NCI-H2107 (cell line): ENCODE measurements at regions not wholly inside any gene's neighbourhood (a gene's known extent, or its start where the extent isn't known, plus 50 kb on each side); places are given as distances from the start of the nearest gene placed in this dataset.

ENCODE experiments used
- DNase-seq: peaks from one replicate; lab custom pipeline; 2025; lab: John Stamatoyannopoulos, UW

DNA sequence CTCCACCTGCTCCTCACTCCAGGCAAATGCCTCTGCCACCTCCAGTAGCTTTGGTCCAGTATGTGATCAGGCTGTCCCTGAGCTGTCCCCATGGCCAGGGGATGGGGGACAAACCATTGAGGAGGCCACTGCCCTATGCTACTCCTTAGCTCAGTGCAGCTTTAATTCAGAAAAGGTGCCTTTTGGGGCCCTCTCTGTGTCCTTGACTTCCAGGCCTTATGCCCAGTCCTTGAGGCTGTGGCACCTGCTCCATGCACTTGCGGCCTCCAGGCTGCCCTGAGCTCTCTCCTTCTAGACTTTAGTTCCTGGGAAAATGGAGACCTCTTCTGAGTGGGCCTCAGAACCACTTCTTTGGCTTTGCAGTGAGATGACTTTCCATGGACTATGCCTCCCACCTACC, 650.8 kb upstream of the CELF2 start:
- no peak for DNase-seq

DNA sequence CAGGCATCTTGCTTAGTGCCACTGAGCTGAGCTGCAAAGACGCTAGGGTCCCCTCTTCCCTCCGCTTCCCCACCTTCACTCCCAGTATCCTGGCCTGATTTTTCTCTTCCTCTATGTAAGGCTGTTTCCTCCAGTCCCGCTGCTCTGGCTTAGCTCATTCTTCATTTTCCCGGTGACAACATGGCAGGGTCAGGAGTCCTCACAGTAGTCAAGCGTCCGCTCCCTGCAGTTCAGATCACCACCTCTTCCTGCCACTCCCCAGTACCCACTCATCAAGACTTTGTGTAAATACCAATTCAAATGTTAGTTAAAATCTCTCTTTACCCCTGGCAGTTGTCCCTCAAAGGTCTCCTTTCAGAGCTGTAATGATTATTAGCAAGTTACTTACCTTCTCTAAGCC, 650.4 kb upstream of the CELF2 start:
- no peak for DNase-seq

DNA sequence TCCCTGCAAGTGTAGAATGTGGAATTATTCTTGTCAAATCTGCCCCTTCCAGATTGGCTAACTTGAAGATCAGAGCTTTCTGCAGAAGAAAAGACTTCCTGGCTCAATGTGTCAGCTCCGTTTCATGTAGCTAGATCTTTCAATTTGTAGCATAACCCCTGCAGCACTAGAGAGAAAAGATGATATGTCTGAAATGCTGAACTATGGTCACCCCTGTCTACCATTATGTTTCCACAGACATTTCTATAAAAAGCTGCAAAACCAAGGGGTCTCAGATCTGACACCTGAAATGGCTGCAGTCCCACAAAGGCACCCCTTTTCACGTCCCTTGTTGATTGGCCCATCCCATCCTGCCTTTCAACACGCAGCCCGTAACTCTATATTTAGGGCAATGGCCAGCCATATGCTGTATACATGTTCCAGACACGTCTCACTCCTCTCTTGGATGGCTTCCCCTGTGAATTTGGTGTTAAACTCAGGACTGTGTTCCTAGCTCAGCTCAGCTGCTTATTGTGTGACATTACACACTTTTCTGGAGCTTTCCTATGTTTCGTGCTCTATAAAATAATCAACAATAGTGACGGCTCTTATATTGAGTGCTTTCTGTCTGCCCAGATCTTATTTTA, 648.6 kb upstream of the CELF2 start:
- DNase-seq: no peak

DNA sequence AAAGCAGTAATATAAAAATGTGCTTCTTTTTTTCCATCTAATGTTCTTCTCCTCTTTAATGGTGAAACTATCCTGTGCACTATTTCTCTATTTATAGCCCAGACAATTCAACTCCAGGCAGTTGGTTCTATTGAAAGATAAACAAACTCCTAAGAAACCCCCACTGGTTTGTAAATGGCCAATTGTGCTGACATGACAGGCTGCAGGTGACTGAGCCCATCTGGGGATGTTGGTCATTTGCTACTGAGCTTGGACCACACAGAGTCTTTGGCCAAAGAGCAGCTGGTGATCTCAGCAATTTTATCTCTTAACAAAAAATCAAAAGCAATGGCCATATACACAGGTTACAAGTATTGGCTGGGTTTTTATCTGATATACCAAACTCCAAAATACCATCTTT, 631.8 kb upstream of the CELF2 start:
- DNase-seq: no peak

DNA sequence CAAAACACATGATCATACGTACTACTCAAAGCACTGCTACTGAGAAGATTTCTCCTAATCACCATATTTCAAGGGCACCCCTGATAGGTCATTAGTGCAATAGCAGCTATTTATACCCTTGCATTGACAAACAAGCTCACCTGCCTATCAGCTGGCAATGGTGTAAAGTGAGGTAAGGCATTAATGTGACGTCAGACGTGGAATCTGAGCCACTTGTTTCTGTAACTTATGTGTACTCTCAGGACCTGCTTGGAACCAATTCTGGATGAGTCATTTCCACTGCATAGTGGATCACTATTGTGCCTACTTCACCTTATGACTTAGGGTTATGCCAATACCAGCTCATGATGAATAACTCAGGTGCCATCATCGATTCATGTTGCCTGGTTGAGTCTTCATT, 628.5 kb upstream of the CELF2 start:
- DNase-seq: no peak

DNA sequence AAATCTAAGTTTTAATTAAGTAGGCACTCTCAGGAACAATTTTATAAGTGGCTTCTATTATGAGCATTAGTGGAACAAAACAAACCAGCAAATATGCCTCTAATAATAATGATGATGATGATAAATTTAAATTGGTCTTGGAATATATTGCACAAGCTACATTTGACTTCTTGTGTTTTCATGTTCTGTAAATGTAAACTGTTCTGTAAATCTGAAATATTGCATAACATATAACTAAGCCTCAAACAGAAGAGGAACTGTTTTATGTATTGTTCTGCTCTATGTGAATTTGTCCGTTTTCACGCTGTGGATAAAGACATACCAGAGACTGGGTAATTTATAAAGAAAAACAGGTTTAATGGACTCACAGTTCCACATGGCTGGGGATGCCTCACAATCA, 625.2 kb upstream of the CELF2 start:
- no peak for DNase-seq

DNA sequence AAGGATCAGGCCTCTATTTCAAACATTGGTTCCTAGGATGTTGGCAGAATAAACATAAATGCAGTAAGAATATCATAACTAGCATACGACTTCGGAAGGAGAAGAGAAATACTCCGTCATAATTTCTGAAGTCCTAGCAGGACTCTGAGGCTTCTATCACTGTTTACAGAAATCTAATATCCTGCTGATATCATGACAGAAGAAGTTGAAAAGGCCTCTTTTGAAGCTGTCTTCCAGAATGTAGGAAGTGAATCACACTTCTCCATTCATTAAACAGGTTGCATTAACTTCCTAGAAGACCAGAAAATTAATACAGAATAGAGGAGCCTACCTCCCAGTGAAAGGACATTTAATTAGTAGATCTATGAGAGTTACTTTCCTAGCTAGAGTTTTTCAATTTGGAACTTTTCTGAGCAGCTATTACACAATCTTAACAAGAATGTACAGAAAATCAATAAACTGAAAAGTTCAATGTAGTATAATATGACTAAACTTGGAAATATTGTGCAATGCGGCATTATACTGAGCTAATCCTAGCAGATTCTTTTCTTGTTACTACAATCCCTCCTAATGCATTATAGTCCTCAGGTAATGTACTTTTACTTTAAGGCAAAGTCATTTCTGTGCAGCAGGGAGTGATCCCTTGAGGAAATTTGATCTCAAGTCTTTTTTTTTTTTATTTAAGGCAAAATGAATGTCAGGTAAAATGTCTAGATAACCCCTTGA, 622.6 kb upstream of the CELF2 start:
- no peak for DNase-seq

DNA sequence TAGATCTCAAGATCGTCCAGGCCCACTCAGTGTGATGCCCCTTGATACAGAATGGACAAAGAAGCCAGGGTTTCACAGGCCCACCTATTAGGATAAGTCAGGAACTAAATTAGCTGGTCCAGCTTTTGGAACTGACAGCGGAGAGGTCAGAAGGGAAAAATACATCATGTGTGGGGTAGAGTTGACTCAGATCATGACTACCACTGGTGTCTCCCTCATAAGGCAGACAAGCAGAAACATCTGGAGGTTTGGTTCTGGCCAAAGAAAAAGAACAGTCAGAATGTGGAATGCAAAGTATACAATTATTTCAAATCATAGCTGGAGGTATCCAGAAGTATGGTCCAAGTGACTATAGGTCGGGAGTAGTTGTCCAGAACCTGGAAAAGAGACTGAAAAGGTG, 621.1 kb upstream of the CELF2 start:
- DNase-seq: no peak

DNA sequence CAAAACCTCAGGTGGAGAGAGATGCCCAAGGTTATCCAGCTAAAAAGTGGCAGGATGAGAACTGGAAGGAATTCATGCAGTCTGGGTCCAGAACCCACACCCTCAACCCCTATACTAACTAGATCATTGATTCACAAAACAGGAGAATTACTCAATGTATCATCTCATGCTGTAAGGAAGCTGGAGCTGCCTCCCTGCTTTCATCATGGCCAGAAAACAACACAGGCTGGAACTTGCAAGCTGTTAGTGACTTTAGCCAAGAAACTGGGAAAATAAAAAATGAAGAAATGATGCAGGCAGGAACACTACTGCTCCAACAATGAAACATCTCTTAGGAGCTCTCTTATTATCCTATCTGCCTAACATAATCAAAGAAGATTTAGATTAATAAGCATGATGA, 619.8 kb upstream of the CELF2 start:
- DNase-seq: no peak

DNA sequence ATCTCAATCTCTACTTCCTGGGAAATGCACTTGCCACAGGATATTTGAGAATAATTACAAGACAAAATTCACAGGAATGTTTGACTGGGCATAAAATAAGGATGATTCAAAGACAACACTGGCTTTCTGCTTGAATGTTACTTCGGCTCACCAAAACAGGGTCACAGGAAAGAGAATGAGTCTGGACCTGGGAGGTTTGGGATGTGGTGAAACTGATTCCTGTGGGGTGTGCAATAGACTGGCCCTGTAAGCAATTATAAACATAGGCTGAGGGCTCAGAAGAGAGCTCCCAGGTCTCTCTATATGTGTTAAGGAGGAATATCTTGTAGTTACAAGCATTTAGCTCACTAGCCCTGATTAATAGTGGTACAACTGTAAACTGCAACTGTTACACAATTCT, 613.9 kb upstream of the CELF2 start:
- no peak for DNase-seq

DNA sequence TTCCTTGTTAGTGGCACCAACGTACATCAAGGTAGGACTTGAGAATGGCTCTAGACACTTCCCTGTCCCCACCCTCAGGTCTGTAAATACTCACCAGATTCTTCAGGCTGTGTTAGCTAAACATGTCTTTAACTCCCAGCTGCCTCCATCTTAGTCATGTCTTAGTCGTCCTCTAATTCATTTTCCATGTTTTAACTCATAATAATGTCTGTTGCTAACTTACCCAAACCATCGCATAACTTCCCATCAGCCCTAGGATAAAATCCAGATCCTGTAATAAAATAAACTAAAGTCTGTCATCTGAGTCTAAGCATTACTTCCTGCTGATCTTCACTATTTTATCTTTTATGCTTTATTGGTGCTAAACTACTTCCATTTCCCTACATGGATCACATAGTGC, 600.0 kb upstream of the CELF2 start:
- DNase-seq: no peak

DNA sequence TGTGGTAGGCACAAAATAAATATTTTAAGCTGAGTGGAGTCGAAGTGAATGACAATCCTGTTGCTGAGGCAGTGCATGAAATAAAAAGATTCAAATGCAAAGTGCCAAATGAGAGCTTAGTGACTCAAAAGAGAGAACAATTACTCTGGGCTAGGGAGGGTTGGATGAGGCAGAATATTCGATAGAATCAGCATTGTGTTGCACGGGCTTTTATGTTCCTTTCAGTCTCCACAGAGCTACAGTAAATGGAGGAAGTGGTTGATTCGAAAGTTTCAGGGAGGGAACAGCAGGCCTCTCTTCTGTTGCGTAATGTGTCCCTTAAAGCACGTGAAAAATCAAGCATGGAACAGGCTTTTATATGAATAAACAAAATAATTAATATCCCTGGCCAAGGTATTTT, 599.3 kb upstream of the CELF2 start:
- no peak for DNase-seq

DNA sequence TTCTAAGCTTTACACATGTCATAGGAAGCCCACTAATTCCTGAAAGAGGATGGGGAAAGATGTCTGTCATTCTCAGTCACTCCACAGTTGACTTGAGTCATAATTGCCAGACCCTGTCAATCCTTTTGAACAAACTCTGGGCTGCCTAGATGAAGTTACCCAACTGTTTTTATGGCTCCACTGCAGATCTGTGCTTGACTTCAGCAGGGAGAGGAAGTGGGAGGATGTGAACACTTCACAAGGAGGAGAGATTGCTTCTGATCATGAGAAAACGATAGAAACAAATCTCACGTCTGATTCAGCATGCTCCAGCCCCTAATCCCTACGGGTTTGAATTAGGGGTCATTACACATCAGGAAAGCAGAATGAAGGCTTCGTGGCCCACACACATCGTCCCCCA, 596.6 kb upstream of the CELF2 start:
- DNase-seq: no peak

DNA sequence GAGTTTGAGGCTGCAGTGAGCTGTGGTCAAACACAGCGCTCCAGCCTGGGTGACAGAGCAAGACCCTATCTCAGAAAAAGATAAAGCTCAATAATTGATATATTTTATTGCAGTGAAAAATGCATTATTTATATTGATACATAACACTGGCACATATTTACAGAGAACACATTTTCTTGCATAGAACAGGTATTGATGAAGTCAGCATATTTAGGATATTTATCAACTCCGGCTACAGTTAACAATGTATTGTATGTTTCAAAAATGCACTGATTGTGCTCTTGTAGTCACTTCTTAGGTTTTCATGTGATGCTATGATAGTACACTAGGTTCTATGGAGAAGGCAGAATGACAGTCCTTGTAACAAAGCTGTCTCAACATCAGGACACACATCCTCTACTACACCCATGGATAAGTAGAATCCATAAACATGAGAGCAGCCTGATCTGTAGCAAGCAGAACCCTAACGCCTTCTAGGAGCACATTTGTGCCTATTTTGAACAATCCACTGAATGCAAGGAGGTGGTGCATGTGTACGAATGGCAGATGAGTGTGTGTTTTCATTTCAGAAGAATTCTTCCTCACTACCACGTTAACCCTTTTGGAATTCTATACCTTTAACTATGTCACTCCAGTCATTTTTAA, 586.1 kb upstream of the CELF2 start:
- no peak for DNase-seq

DNA sequence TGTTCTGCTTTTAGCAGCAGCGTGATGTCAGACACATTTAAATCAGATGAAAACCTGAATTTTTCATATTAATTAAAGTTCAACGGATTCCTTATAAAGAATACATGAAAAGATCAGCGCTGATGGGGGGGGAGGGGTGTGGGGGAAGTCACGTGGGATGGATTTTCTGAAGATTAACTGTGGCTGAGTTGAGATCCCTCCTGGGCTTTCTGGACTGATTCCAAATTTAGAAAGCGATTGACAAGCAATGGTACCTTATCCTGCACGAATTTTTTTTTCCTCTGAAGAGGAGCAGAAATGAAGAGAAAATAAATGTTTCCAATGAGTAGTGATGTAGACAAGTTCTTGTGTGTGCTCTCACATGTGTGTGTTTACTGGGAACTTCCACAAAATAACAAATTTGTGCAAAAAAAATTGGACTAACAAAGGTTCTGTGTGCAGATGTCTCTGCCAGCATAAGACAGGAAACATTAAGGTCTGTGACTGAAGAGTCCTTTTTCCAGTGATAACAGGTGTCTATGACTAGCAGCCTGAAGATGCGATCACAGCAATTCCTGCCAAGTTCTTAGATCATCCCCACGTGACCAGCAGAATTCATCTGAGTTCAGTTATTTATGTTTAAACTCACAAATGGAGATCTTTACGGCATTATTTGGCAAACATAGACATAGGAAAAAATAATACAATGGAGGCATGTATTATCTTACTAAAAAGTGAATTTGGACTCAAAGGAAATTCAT, 585.2 kb upstream of the CELF2 start:
- no peak for DNase-seq

DNA sequence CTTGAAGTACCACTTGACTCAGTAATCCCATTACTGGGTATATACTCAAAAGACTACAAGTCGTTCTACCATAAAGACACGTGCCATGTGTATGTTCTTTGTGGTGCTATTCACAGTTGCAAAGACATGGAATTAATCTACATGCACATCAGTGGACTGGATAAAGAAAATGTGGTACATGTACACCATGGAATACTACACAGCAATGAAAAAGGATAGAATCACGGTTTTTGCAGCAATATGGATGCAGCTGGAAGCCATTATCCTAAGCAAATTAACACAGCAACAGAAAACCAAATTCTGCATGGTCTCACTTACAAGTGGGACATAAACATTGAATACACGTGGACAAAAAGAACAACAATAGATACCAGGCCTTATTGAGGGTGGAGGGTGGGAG, 583.4 kb upstream of the CELF2 start:
- DNase-seq: no peak

DNA sequence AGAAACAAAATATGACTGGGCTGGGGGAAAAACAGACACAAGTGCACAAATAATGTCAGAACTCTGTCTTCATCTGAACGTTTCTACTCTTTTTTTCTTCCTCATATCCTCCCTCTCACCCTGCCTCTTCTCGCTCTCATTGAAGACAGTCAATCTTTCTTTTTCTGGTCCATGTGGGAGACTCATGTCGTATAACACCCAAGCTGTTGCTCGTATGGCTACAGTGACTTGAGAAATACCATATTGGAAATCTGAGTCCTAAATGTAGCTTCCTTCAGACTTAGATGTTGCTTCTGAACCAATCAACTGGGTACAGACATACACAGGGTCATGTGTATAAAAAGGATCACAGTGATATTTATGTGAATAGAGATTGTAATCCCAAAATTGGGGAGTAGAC, 579.8 kb upstream of the CELF2 start:
- DNase-seq: no peak

DNA sequence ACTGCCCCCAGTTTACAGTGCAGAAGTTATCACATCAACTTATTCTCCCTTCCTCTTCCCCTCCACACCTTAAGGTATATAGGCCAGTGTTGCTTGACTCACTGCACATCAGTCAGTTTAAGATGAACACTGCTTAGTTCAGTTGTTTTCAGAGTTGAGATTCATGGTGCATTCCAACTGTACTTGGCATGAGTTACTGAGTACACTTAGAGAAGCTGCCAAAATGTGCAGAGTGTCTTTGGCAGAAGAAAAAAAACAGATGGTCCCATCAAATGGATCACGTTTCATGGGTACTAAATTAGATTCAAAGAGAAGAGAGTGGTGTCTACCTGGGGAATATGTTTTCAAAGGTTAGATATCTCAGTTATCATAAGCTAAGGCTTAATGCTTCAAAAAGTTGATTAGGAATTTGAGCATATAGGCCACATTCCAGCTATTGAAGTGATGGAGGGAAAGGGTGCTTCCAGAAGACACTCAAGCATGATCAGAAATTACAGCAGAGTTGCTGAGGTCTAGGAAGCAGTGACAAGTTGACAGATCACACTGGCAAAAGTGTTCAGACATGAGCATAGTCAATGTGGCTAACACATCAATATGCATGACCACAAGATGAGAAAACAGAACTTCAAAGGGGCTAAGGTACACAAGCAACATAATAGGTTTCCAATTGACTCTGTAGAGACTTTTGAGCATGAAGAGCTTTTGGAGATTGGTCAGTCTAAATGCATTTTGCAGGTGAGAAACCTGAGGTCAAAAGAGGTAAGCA, 579.2 kb upstream of the CELF2 start:
- no peak for DNase-seq

DNA sequence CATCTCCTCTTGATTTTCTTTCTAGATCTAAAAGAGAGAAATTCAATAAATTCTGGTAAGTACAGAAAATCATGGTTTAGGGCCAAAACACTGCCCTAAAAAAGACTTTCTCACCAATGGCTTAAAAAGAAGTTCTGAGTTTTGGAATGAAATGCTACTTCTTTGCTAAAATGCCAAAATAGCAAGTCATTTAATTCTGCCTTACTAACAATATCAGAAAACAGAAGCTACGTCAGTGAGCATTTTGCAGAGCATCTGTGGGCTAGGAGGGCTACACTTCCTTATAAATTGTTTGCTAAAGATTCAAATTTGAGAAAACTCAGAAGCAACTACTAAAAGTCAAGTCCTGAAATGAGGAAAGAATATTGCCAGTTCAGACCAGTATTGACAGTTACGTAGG, 560.8 kb upstream of the CELF2 start:
- no peak for DNase-seq

DNA sequence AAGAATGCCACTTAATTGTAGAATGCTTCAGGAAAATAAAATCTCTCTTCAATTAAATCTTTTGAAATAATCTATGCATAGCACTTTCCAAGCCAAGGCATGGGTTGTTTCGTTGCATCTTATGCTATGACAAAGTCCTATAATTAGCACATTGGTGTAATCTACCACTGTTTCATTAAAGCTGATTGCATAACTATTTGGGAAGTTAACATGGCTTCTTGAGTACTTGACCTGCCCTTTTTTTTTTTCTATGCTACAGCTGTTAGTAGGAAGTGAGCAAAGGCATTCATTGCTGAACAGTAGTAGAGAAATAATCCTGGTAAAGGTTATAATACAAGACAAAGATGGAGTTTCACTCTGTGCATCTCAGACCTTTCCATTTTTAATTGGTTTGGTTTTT, 557.2 kb upstream of the CELF2 start:
- no peak for DNase-seq

DNA sequence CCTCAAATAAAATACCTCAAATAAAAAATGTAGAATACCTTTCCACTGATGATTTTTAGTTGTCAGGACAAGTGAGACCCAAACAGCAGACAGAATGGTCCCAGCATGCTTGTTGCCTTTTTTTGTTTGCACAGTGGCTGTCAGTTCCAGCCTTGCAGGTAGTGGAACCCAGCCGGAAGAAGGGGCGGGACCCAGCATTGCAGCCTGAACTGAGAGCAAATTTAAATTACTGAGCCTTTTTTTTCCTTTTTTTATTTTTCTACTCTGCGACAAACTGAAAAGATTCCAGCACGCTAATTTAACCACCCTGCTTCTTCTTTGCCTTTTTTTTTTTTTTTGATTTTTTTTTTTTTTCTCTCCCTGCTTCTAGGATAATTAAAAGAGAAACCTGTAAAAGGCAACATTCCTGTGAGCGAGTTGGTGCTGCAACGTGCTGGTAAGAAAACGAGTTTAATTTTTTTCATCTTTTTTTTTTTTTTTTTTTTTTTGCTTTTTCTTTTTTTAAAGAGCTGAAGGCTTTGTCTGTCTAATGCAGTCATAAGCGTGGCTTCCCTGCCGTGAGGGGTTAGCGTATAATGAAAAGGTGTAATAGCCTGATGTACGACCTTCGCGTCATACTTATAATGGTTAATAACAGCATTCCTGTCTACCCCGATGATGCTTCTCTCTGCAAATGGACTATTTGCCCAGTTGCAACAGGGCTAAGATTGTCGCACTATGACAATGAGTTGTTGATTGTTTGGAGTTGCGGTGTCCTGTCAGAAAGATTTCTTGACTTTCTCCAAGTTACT, 555.3 kb upstream of the CELF2 start:
- DNase-seq: no peak
